Renal cortex interstitium (tissue), 11 donors: ENCODE measurements at regions not wholly inside any gene's neighbourhood (a gene's known extent, or its start where the extent isn't known, plus 50 kb on each side); places are given as distances from the start of the nearest gene placed in this dataset.

Experiments used
- DNase-seq, 11 donors: peaks; one replicate each; pipeline ENCODE4 v3.0.0-alpha.2; 2013; ENCODE audit warnings: low read depth in 9 of 11, low spot score in 4 of 11; ENCODE audit errors: extremely low read depth in 1 of 11

GRCh38 chr21:32185103-32185502, 93.7 kb downstream of the MIS18A start:
- DNase-seq = no peak

GRCh38 chr21:32184485-32184884, 94.4 kb downstream of the MIS18A start:
- DNase-seq = no peak

- no peak for DNase-seq
Observed at GRCh38 chr21:32184065-32184464, 94.8 kb downstream of the MIS18A start.

GRCh38 chr21:32183396-32183795, 95.5 kb downstream of the MIS18A start:
- DNase-seq = no peak

GRCh38 chr21:32182449-32182848, 96.4 kb downstream of the MIS18A start:
- no peak for DNase-seq

- DNase-seq = no peak
Observed at GRCh38 chr21:32181457-32181856, 97.4 kb downstream of the MIS18A start.

GRCh38 chr21:32174819-32175218, 104.0 kb downstream of the MIS18A start:
- DNase-seq = no peak

GRCh38 chr21:32173121-32173724, 105.6 kb downstream of the MIS18A start:
- peak in 1 of 11 donors; percentile 4 for DNase-seq

- no peak for DNase-seq
Observed at GRCh38 chr21:32172106-32172505, 106.7 kb downstream of the MIS18A start.

GRCh38 chr21:32167513-32167912, 111.3 kb downstream of the MIS18A start:
- DNase-seq = no peak

GRCh38 chr21:32163386-32163785, 115.5 kb downstream of the MIS18A start:
- DNase-seq = no peak

GRCh38 chr21:32162727-32163320, 116.0 kb downstream of the MIS18A start:
- no peak for DNase-seq

GRCh38 chr21:32155226-32155625, 123.6 kb downstream of the MIS18A start:
- no peak for DNase-seq

GRCh38 chr21:32147041-32147440, 131.8 kb downstream of the MIS18A start:
- DNase-seq = no peak

GRCh38 chr21:32144851-32145250, 134.0 kb downstream of the MIS18A start:
- no peak for DNase-seq

GRCh38 chr21:32143241-32143939, 135.5 kb downstream of the MIS18A start:
- peak in 10 of 11 donors; percentile 27 to 59 (median 36) for DNase-seq

- DNase-seq = no peak
Observed at GRCh38 chr21:32141318-32141633, 137.6 kb downstream of the MIS18A start.

- DNase-seq = no peak
Observed at GRCh38 chr21:32140604-32141317, 138.1 kb downstream of the MIS18A start.

- DNase-seq = no peak
Observed at GRCh38 chr21:32140151-32140550, 138.7 kb downstream of the MIS18A start.

- no peak for DNase-seq
Observed at GRCh38 chr21:32138658-32139057, 140.2 kb downstream of the MIS18A start.
